GM21717 (cell line): ENCODE measurements at regions not wholly inside any gene's neighbourhood (a gene's known extent, or its start where the extent isn't known, plus 50 kb on each side); places are given as distances from the start of the nearest gene placed in this dataset.

Source experiments
- ATAC-seq: cut with Tn5 transposase; IDR thresholded peaks from one replicate; pipeline ENCODE4 v1.9.1; 2021; ENCODE audit warnings: mild to moderate bottlenecking, moderate library complexity; ENCODE audit not compliant: unreplicated experiment

GRCh38 chr16:85320677-85321385 lies 208.6 kb upstream of the CIBAR2 start:
- no peak for ATAC-seq

GRCh38 chr16:85321509-85322271 lies 209.4 kb upstream of the CIBAR2 start:
- ATAC-seq: no peak

- ATAC-seq: no peak
Observed at GRCh38 chr16:85323230-85323960, 211.1 kb upstream of the CIBAR2 start.

DNA sequence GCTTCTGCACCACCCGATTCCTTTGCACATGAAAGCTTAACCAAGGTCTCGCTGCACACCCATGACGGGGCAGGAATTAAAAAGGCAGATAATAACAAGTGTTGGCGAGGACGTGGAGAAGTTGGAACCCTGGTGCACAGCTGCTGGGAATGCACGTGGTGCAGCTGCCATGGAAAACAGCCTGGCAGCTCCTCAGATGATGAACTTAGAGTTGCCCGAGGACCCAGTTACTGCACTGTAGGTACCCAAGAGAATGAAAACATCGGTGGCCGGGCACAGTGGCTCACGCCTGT lies 211.6 kb upstream of the CIBAR2 start:
- no peak for ATAC-seq

- no peak for ATAC-seq
Observed at GRCh38 chr16:85324488-85324887, 212.2 kb upstream of the CIBAR2 start.

- ATAC-seq: no peak
Observed at GRCh38 chr16:85326113-85326793, 214.0 kb upstream of the CIBAR2 start.

- ATAC-seq: no peak
Observed at GRCh38 chr16:85326794-85327181, 214.5 kb upstream of the CIBAR2 start.

DNA sequence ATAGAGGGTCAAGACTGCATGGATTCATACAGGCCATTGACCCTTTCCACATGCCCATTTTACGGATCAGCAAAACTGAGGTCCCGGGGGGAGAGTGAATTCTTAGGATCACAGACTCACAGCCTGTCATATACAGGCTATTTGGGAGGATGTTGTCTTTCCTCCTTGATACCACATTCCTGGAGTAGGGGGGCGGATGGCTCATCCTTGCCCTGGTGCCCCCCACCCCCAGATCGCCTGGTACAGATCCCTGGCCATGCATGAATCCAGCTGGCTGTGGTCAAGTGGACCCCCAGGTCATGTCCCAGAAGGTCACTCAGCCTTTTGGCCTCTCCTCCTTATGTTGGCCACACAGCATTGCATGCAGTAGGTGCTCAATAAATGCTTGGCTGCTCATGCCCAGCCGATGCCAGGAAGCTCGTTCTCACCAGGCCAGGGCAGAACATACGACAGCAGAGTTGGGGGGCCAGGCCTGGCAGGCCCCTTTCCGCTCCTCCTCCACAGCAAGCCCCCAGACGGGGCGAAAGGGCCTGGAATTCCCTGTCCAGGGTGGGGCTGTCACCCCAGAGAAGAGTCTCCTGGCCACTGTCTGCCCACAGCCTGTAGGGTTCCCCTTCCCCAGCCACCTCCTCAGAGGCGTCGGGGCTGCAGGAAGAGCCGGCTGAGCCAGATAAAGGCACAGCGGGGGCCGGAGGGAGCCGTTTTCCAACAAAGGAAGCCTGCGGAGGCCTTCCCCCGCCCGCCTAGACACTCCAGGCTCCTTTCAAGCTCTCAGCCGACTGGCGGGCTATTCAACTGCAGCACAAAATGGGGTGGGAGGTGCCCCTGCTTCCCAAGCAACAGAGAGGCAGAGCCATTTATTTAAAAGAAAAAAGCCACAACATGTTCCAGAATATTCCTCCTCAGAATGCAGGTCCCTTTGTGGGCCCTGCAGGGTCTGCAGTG lies 215.7 kb upstream of the CIBAR2 start:
- no peak for ATAC-seq

- ATAC-seq: no peak
Observed at GRCh38 chr16:85328676-85329058, 216.4 kb upstream of the CIBAR2 start.

GRCh38 chr16:85329059-85329812 lies 217.0 kb upstream of the CIBAR2 start:
- no peak for ATAC-seq

DNA sequence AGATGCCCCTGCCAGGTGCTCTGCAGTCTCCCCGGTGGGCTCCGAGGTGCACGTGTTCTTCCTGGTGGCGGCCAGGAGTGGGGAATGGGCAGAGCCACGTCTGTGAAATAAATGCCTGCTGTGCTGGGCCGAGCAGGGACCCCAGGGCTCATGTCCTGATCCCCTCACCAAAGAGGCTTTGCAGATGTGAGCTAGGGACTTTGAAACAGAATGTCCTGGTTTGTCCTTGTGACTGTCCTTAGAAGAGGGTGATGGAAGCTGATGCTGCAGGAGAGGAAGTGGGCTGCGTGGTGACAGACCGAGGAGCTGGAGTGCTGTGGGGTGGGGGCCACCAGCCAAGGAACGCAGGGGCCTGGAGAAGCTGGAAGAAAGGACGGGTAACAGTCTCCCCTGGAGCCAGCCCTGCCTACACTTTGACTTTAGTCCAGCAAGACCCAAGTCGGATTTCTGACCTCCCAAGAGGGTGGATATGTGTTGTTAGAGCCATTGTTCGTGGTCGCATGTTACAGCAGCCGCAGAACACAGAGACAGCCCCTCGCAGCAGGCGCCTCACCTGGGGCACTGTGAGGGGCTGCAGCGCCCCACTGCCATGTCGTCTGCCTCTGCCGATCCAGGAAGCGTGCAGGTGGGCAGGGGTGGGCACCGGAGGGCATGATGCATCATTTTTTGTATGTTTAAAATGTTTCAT lies 217.9 kb upstream of the CIBAR2 start:
- ATAC-seq: no peak

- no peak for ATAC-seq
Observed at GRCh38 chr16:85330694-85331188, 218.5 kb upstream of the CIBAR2 start.

GRCh38 chr16:85331688-85332087 lies 219.4 kb upstream of the CIBAR2 start:
- ATAC-seq: no peak

DNA sequence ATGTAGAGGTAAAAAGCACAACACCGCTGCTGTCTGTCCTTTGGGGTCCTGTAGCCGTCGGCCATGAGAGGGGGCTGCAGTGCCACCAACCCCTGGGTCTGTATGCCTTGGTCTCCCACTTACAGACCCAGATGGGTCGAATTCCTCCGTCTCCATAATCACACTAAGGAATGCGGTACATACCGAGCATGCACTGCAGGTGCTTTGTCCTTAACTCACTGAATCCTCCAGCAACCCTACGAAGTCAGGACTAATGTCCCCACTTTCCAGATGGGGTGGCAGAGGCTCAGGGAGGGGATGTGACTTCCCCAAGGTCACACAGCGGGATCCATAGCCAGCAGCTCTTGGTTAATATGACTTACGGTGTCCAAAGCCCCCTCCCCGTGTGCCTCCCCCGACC lies 219.9 kb upstream of the CIBAR2 start:
- no peak for ATAC-seq

- no peak for ATAC-seq
Observed at GRCh38 chr16:85333337-85333736, 221.1 kb upstream of the CIBAR2 start.

- no peak for ATAC-seq
Observed at GRCh38 chr16:85333744-85334640, 221.7 kb upstream of the CIBAR2 start.

DNA sequence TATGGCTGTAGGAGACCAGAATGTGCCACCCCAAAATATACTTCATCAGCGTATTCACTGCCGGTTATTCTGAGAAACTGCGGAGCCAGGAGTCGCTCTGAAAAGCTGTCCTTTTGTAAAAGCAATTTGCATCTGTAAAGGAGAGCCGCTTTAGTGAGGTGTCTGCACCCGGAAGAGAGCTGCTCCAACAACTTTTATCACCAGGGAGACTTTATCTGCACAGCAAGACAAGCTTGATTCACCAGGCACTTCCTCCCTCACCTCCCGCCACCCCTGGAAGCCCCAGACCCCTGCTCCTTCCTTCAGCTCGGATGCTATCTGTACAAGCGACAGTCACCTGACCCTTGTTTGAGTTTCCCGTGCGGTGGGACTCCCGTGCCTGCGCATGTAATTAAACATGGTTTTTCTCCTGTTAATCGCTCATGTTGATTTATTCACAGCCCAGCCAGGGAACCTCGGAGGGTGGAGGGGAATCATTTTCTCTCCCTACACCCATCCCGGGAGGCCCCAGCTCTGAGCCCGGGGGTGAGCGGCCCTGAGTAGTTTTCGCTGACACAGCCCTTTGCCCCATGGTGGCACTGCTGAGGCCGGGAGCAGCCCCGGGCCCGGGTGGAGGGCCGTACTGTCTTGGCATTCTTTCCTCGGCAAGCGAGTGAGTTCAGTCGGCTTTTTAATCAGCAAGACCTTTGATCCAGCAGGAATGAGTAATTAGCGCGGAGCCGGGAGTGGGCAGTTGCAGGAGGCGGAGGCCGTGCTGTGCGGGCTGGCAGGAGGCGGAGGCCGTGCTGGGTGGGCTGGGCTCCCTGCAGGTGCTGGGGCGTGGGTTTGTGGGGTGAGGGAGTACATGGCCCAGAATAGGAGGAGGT lies 222.7 kb upstream of the CIBAR2 start:
- ATAC-seq: no peak
